ENCODE measurements at regions not wholly inside any gene's neighbourhood (a gene's known extent, or its start where the extent isn't known, plus 50 kb on each side); places are given as distances from the start of the nearest gene placed in this dataset.

DNA sequence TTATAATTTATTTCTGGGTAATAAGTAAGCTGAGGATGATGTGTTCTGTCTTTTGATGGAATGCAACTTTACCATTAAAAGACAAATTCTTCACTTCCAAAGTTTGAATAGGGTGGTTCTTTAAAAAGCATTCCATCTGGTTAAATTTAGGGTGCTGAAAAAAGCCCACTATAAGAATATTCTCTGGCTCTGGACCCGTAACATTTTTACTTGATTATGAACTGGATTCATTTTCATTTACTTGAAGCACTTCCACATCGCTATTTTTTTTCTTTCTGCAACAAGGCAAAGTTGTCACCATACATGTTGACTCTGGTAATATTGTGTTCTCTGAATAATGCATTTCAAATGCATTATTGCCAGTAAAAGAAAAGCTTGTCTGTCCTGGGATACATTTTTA, 344.6 kb downstream of the SATB2 start:
- Histone ChIP-seq H2AFZ (ENCODE audit: low read depth, low read length) (no peak overlapping the region), H4K20me1 (replicated peaks; ENCODE audit: control insufficient read depth, insufficient read depth, low read length) (no peaks in the 10 kb centered on the region), H3K9me3 (replicated peaks; ENCODE audit: control insufficient read depth, insufficient read depth, low read depth, low read length) (no peaks in the 10 kb centered on the region), H3K4me2 (ENCODE audit: insufficient read depth, low read length) (no peak overlapping the region), H3K36me3 (ENCODE audit: control insufficient read depth, insufficient read depth, low read length) (no peaks in the 10 kb centered on the region), H3K27ac (ENCODE audit: extremely low read depth, low read depth, low read length) (no peak overlapping the region), H3K4me3 (no peak overlapping the region), H3K79me2 (ENCODE audit: control insufficient read depth, insufficient read depth, low read length) (no peaks in the 10 kb centered on the region), H3K9ac (ENCODE audit: insufficient read depth in 1 of 2, low read depth in 2 of 2, low read length in 2 of 2) (no peak overlapping the region), H3K4me1 (replicated peaks in 1 of 2; ENCODE audit: control insufficient read depth in 2 of 2, insufficient read depth in 2 of 2, low read length in 2 of 2) (no peaks in the 10 kb centered on the region), H3K27me3 (ENCODE audit: control insufficient read depth in 2 of 2, insufficient read depth in 2 of 2, low read length in 2 of 2) (no peaks in the 10 kb centered on the region), H3K9me1 (ENCODE audit: control insufficient read depth, insufficient read depth, low read length) (no peaks in the 10 kb centered on the region)
- DNase-seq (ENCODE audit: extremely low read depth in 1 of 4, low spot score in 3 of 4) (no peak), FAIRE-seq (no peak), ATAC-seq (no peak)
- in situ Hi-C loops (cut with MboI) (no loop called here), intact Hi-C loops (cut with micrococcal nuclease) (no loop called here)
- 0% methylated on average over 2 of the region's 2 CpGs for WGBS (ENCODE audit: insufficient coverage, low coverage, missing lambda C conversion rate)
- POLR2A ChIA-PET: no interaction called here
- CTCF ChIA-PET (ENCODE audit: low intra/inter-chr PET ratio): no interaction called here
- TF ChIP-seq, protein P1, sequence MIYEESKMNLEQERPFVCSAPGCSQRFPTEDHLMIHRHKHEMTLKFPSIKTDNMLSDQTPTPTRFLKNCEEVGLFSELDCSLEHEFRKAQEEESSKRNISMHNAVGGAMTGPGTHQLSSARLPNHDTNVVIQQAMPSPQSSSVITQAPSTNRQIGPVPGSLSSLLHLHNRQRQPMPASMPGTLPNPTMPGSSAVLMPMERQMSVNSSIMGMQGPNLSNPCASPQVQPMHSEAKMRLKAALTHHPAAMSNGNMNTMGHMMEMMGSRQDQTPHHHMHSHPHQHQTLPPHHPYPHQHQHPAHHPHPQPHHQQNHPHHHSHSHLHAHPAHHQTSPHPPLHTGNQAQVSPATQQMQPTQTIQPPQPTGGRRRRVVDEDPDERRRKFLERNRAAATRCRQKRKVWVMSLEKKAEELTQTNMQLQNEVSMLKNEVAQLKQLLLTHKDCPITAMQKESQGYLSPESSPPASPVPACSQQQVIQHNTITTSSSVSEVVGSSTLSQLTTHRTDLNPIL (CRISPR knock-in tag; IDR thresholded peaks at IDR 0.05): no peak
- no peak for TF ChIP-seq CREM (IDR thresholded peaks at IDR 0.05; ENCODE audit: low read depth)
- TF ChIP-seq, protein P2, sequence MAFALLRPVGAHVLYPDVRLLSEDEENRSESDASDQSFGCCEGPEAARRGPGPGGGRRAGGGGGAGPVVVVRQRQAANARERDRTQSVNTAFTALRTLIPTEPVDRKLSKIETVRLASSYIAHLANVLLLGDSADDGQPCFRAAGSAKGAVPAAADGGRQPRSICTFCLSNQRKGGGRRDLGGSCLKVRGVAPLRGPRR (CRISPR knock-in tag; IDR thresholded peaks at IDR 0.05): no peak
- no TSS peak for BruUV-seq (replicated peaks)

- Histone ChIP-seq H3K27ac (ENCODE audit: extremely low read depth, low read depth, low read length) (no peak overlapping the region), H3K36me3 (ENCODE audit: control insufficient read depth, insufficient read depth, low read length) (no peaks in the 10 kb centered on the region), H3K9me1 (ENCODE audit: control insufficient read depth, insufficient read depth, low read length) (no peaks in the 10 kb centered on the region), H2AFZ (ENCODE audit: low read depth, low read length) (no peak overlapping the region), H3K9me3 (replicated peaks; ENCODE audit: control insufficient read depth, insufficient read depth, low read depth, low read length) (no peaks in the 10 kb centered on the region), H3K4me3 (no peak overlapping the region), H4K20me1 (replicated peaks; ENCODE audit: control insufficient read depth, insufficient read depth, low read length) (no peaks in the 10 kb centered on the region), H3K79me2 (ENCODE audit: control insufficient read depth, insufficient read depth, low read length) (no peaks in the 10 kb centered on the region), H3K4me2 (ENCODE audit: insufficient read depth, low read length) (no peak overlapping the region), H3K4me1 (replicated peaks in 1 of 2; ENCODE audit: control insufficient read depth in 2 of 2, insufficient read depth in 2 of 2, low read length in 2 of 2) (no peaks in the 10 kb centered on the region), H3K9ac (ENCODE audit: insufficient read depth in 1 of 2, low read depth in 2 of 2, low read length in 2 of 2) (no peak overlapping the region), H3K27me3 (ENCODE audit: control insufficient read depth in 2 of 2, insufficient read depth in 2 of 2, low read length in 2 of 2) (no peaks in the 10 kb centered on the region)
- WGBS (ENCODE audit: insufficient coverage, low coverage, missing lambda C conversion rate): 0% methylated on average over 2 of the region's 2 CpGs
- no TSS peak for BruUV-seq (replicated peaks)
- FAIRE-seq: no peak
- ChIA-PET POLR2A (no interaction called here), CTCF (ENCODE audit: low intra/inter-chr PET ratio) (no interaction called here)
- DNase-seq (ENCODE audit: extremely low read depth in 1 of 4, low spot score in 3 of 4): no peak
- in situ Hi-C loops (cut with MboI): no loop called here
- intact Hi-C loops (cut with micrococcal nuclease): no loop called here
- ATAC-seq: no peak
- TF ChIP-seq GABPB2 (CRISPR knock-in tag; conservative IDR thresholded peaks at IDR 0.05) (no peak), ZKSCAN1 (IDR thresholded peaks at IDR 0.05; ENCODE audit: low read depth, low read length) (no peak), DDX20 (tag; IDR thresholded peaks at IDR 0.05; ENCODE audit: low read depth) (no peak), POLR2AphosphoS2 (IDR thresholded peaks at IDR 0.05; ENCODE audit: low read length) (no peak), ETS2 (tag; IDR thresholded peaks at IDR 0.05; ENCODE audit: borderline replicate concordance, poor library complexity, severe bottlenecking) (no peak)
Measured at GRCh38 chr2:199111458-199111857, 346.3 kb downstream of the SATB2 start.
